A673 (cell line): ENCODE measurements at regions not wholly inside any gene's neighbourhood (a gene's known extent, or its start where the extent isn't known, plus 50 kb on each side); places are given as distances from the start of the nearest gene placed in this dataset.

Experiments
- BruUV-seq: library from RNA; stranded (reverse); fragments of 400-500 nt; replicated peaks from 2 replicates; lab custom pipeline; 2021; lab: Mats Ljungman, UMichigan
- CTCF ChIA-PET: fragments of 300-600 bp; sonication (Branson Sonifier 250); formaldehyde crosslinking; loops from one replicate; lab custom pipeline; 2022; ENCODE audit warnings: antibody characterized with exemption; lab: Charles Lee
- POLR2A ChIA-PET: fragments of 300-600 bp; sonication (Branson Sonifier 250); formaldehyde crosslinking; loops from one replicate; lab custom pipeline; 2022; ENCODE audit warnings: antibody characterized with exemption; ENCODE audit not compliant: low non-redundant PET; lab: Charles Lee
- DNase-seq: peaks from one replicate; pipeline ENCODE4 v3.0.0-alpha.2; 2015; ENCODE audit warnings: low spot score
- H3K27ac ChIP-seq: fragments of 200-600 bp; sonication (generic); 2 replicates; pipeline ENCODE4 v1.5.1; 2016; ENCODE audit warnings: mixed run types, low read depth, mild to moderate bottlenecking, mixed read lengths, antibody characterized with exemption, low read length; ENCODE audit not compliant: poor library complexity, severe bottlenecking
- H3K27me3 ChIP-seq: fragments of 200-600 bp; sonication (generic); replicated peaks from 2 replicates; pipeline ENCODE4 v1.6.1; 2017; ENCODE audit warnings: mixed run types, low read depth, mild to moderate bottlenecking, mixed read lengths, antibody characterized with exemption, low read length; ENCODE audit not compliant: insufficient read depth, poor library complexity
- H3K36me3 ChIP-seq: fragments of 200-600 bp; sonication (generic); 2 replicates; pipeline ENCODE4 v1.6.1; 2016; ENCODE audit warnings: mixed run types, mild to moderate bottlenecking, mixed read lengths, antibody characterized with exemption, low read length; ENCODE audit not compliant: insufficient read depth, poor library complexity, severe bottlenecking
- H3K4me1 ChIP-seq: fragments of 200-600 bp; sonication (generic); 2 replicates; pipeline ENCODE4 v1.6.1; 2017; ENCODE audit warnings: mixed run types, mild to moderate bottlenecking, mixed read lengths, antibody characterized with exemption, low read length; ENCODE audit not compliant: insufficient read depth, poor library complexity, severe bottlenecking
- H3K4me3 ChIP-seq: fragments of 200-600 bp; sonication (generic); 2 replicates; pipeline ENCODE4 v1.5.1; 2016; ENCODE audit warnings: low read depth, mixed run types, mild to moderate bottlenecking, mixed read lengths, low read length; ENCODE audit not compliant: poor library complexity, severe bottlenecking
- H3K9me3 ChIP-seq: fragments of 200-600 bp; sonication (generic); 2 replicates; pipeline ENCODE4 v1.6.1; 2016; ENCODE audit warnings: mixed run types, low read depth, mild to moderate bottlenecking, mixed read lengths, antibody characterized with exemption, low read length; ENCODE audit not compliant: poor library complexity, severe bottlenecking
- EZH2 ChIP-seq: fragments of 200-600 bp; sonication (generic); IDR thresholded peaks from 2 replicates; pipeline ENCODE4 v1.6.1; 2017; ENCODE audit warnings: borderline replicate concordance, low read depth, mild to moderate bottlenecking, mixed read lengths, antibody characterized with exemption, low read length; ENCODE audit not compliant: poor library complexity, severe bottlenecking
- intact Hi-C: fragments of 100-400 bp; cut with micrococcal nuclease; formaldehyde crosslinking; loops from one replicate; pipeline ENCODE4 v1.10.0; 2022; ENCODE audit not compliant: unreplicated experiment
- TF ChIP-seq, protein P1 (sequence below): fragments of 300-800, 200-600 bp; sonication (generic); conservative IDR thresholded peaks from 2 replicates; pipeline ENCODE4 v1.5.1; 2017; ENCODE audit warnings: low read depth, mild to moderate bottlenecking, antibody characterized with exemption, low read length, moderate library complexity, mixed read lengths

DNA sequence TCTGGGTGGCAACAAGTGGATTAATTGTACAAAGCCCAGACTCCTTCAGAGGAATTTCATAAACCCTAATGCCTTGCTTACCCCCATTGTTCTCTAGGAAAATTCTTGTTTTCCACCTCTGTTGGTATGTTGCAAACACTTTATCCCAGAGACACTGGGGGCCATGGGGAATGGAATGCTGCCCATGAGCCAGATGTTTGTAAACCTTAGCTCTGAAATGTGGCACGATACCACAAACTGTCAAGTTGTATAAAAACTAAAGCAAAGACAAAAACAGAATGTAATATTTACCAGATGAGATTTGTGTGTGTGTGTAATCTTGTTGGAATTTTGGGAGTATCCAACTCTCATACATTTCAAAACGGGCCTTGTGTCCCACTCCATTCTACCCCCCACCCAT, 465.0 kb downstream of the EBF1 start:
- DNase-seq, result no peak

DNA sequence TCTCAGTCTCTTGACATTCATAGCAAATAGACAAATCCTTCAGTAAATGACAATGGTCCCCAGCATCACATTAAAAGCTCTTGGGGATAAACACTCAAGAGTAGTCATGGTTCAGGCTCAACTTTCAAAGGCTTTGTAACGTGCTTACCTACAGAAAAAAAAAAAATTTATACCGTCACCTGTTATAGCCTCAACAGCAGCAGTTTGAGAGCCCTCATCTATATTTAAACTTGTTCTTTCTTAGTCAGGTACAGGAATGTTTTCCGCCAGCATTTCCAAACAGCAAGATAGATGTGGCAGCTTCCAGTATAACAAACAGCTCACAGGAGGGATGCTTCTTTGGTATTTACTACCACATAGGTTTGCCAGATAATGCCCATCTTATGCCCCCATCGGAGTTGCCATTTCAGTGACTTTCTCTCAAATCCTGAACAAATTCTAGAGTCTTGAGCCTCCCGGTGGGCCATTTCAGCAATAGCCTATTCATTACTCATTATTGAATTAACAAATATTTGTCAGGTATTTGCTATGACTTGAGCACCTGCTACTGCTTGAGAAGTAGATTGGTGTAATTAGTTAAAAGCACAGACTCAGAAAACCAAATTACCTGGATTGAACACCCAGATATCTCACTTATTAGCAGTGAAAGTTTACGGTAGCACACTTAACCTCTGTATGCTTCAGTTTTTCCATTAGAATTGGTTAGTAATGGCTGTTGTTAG, 470.0 kb downstream of the EBF1 start:
- no peak overlapping the region for H3K27ac ChIP-seq
- intact Hi-C loops, result no loop called here
- BruUV-seq, result no TSS peak
- no peaks in the 10 kb centered on the region for H3K9me3 ChIP-seq
- no peaks in the 10 kb centered on the region for H3K4me1 ChIP-seq
- no peak overlapping the region for H3K4me3 ChIP-seq
- TF ChIP-seq EZH2, result no peak
- TF ChIP-seq, protein P1, sequence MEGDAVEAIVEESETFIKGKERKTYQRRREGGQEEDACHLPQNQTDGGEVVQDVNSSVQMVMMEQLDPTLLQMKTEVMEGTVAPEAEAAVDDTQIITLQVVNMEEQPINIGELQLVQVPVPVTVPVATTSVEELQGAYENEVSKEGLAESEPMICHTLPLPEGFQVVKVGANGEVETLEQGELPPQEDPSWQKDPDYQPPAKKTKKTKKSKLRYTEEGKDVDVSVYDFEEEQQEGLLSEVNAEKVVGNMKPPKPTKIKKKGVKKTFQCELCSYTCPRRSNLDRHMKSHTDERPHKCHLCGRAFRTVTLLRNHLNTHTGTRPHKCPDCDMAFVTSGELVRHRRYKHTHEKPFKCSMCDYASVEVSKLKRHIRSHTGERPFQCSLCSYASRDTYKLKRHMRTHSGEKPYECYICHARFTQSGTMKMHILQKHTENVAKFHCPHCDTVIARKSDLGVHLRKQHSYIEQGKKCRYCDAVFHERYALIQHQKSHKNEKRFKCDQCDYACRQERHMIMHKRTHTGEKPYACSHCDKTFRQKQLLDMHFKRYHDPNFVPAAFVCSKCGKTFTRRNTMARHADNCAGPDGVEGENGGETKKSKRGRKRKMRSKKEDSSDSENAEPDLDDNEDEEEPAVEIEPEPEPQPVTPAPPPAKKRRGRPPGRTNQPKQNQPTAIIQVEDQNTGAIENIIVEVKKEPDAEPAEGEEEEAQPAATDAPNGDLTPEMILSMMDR, result no peak
- POLR2A ChIA-PET, result no interaction called here
- peaks cover 8% of the 10 kb centered on the region for H3K27me3 ChIP-seq
- DNase-seq, result no peak
- CTCF ChIA-PET, result no interaction called here
- H3K36me3 ChIP-seq, result no peaks in the 10 kb centered on the region

More for the DNA sequence above, 465.0 kb downstream of the EBF1 start:
- Histone ChIP-seq H3K36me3 (no peaks in the 10 kb centered on the region), H3K4me1 (no peaks in the 10 kb centered on the region), H3K4me3 (no peak overlapping the region), H3K27ac (no peak overlapping the region), H3K27me3 (peaks cover 4% of the 10 kb centered on the region), H3K9me3 (no peaks in the 10 kb centered on the region)
- BruUV-seq, result no TSS peak
- intact Hi-C loops, result no loop called here
- TF ChIP-seq, protein P1, result no peak
- no peak for TF ChIP-seq EZH2
- CTCF ChIA-PET, result no interaction called here
- POLR2A ChIA-PET, result no interaction called here

DNA sequence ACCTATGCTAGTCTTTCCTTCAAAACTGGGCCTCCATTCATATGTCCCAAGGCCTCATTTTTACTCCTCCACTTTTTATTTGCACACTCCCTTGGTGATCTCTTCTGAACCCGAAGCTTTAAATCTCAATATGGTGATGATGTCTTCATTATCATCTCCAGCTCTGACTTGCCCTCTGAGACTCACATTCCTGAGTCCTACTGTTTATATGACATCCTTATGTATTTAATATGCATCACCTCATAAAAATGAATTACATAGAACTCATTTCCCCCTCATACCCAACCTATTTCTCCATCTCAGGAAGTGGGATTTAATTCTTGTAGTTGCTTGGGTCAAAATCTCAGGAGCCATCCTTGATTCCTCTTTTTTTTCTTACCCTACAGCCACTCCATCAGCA, 473.0 kb downstream of the EBF1 start:
- POLR2A ChIA-PET, result no interaction called here
- H3K27me3 ChIP-seq, result peaks cover 8% of the 10 kb centered on the region
- no peak overlapping the region for H3K27ac ChIP-seq
- BruUV-seq, result no TSS peak
- intact Hi-C loops, result no loop called here
- no peaks in the 10 kb centered on the region for H3K4me1 ChIP-seq
- no peak overlapping the region for H3K4me3 ChIP-seq
- H3K36me3 ChIP-seq, result no peaks in the 10 kb centered on the region
- CTCF ChIA-PET, result no interaction called here
- DNase-seq, result no peak
- H3K9me3 ChIP-seq, result no peaks in the 10 kb centered on the region
- TF ChIP-seq, protein P1, result no peak
- no peak for TF ChIP-seq EZH2
